ENCODE measurements at regions not wholly inside any gene's neighbourhood (a gene's known extent, or its start where the extent isn't known, plus 50 kb on each side); places are given as distances from the start of the nearest gene placed in this dataset.
A peak's percentile ranks its signal among the peaks of the same experiment; 100 is the strongest.

DNA sequence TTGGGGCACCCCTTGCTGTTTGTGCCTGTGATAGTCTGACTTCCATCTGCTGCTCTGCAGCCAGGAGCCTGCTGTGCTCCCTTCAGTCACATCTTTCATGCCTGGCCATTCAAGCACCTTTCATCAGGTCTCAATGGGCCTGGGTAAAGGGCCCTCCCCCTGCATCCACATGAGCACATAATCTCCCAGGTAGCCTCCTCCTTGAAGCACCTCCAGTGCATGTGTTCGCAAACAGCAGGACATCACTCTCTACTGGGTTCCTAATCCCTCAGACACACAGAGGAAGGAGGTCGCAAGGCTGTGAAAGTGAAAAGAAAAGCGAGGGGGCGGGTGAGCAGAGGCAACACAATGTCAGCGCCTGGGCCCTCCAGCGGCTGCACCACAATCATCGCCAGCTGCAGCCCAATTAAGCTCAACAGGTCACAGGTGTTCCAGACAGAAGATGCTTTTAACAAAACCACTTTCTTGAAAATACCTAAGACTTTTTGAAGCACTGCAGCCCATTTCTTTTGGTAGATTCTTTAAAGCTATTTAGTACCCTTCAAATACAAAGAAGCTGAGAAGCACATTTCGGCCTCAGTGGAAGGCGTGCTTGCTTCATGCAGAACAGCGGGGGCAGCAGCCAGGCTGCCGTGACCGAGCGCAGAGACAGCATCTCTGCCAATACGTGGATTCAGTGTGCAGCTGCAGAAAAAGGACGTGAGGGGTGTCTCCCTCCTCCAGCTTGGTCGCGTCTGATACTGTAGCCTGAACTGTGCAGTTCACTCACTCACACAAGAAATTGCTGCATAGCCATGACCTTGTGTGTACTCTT lies 92.2 kb upstream of the SPRY1 start:
- Mint-ChIP-seq H3K27ac (no peak overlapping the region), H3K27me3 (no peaks in the 10 kb centered on the region), H3K4me1 (ENCODE audit: low read depth) (peaks cover 7% of the 10 kb centered on the region), H3K4me3 (peak overlapping the region; percentile 30), H3K36me3 (ENCODE audit: low read depth) (peaks cover 10% of the 10 kb centered on the region), H3K9me3 (no peaks in the 10 kb centered on the region)
- CTCF ChIA-PET = interaction anchor here (0.9 to 1.0 kb wide), 3 partner anchors 10 to 175 kb away, joined by 3 to 4 read pairs (median 3); no protein-coding TSS in a partner anchor
- ATAC-seq (peak; percentile 87), DNase-seq (peak; percentile 59)
- POLR2A ChIA-PET = no interaction called here
- TF ChIP-seq, protein P1, sequence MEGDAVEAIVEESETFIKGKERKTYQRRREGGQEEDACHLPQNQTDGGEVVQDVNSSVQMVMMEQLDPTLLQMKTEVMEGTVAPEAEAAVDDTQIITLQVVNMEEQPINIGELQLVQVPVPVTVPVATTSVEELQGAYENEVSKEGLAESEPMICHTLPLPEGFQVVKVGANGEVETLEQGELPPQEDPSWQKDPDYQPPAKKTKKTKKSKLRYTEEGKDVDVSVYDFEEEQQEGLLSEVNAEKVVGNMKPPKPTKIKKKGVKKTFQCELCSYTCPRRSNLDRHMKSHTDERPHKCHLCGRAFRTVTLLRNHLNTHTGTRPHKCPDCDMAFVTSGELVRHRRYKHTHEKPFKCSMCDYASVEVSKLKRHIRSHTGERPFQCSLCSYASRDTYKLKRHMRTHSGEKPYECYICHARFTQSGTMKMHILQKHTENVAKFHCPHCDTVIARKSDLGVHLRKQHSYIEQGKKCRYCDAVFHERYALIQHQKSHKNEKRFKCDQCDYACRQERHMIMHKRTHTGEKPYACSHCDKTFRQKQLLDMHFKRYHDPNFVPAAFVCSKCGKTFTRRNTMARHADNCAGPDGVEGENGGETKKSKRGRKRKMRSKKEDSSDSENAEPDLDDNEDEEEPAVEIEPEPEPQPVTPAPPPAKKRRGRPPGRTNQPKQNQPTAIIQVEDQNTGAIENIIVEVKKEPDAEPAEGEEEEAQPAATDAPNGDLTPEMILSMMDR (IDR thresholded peaks at IDR 0.05) = no peak
- intact Hi-C loops (cut with micrococcal nuclease) = no loop called here

DNA sequence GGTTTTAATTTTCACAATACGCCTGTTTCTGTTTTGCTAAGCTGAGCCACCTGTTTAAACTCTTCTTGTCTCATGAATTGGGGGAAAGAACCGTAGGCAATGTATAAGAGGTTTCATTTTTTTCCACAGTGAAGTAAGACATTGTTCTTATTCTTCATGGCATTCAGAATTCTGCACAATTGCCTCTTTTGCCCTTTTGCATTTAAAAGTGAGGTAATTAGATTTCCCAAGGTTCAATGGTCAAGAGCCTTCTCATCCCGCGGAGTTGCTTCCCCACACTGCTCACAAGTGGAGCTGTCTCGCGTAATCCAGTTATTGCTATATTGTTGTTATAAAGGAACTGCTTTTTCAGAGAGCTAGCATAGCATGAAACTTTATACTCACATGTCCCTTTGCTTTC lies 90.9 kb upstream of the SPRY1 start:
- ATAC-seq (no peak), DNase-seq (no peak)
- TF ChIP-seq, protein P1 (IDR thresholded peaks at IDR 0.05) = no peak
- Mint-ChIP-seq H3K27ac (no peak overlapping the region), H3K9me3 (no peaks in the 10 kb centered on the region), H3K4me3 (no peak overlapping the region), H3K36me3 (ENCODE audit: low read depth) (peaks cover 10% of the 10 kb centered on the region), H3K27me3 (no peaks in the 10 kb centered on the region), H3K4me1 (ENCODE audit: low read depth) (peaks cover 7% of the 10 kb centered on the region)
- ChIA-PET POLR2A (no interaction called here), CTCF (no interaction called here)
- intact Hi-C loops (cut with micrococcal nuclease) = no loop called here

DNA sequence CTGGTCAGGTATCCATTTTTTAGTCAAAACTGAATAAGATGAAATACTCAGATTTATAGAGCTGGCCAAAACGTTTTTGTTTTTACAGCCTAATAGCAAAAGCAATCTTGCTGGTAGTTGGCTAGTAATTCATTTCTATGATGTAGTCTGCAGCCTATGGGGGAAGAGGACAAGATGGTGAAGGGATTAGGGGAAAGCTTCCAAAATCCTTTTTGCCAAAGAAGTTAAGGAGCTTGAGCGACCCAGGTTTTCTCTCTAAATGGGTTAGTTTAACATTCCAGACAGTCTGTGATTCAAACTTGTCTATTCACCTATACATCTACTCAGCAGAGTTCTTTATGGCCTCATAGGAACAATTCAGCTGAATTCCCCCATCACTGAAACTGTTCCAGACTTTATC lies 89.8 kb upstream of the SPRY1 start:
- DNase-seq (no peak), ATAC-seq (no peak)
- ChIA-PET CTCF (interaction anchor here (1.1 kb wide), 1 partner anchor 18 kb away, joined by 3 read pairs; no protein-coding TSS in a partner anchor), POLR2A (no interaction called here)
- no peaks in the 10 kb centered on the region for H3K9me3 Mint-ChIP-seq
- intact Hi-C loops (cut with micrococcal nuclease) = no loop called here
- H3K36me3 Mint-ChIP-seq (ENCODE audit: low read depth) = peaks cover 12% of the 10 kb centered on the region
- no peak overlapping the region for H3K27ac Mint-ChIP-seq
- TF ChIP-seq, protein P1 (IDR thresholded peaks at IDR 0.05) = no peak
- H3K4me3 Mint-ChIP-seq = no peak overlapping the region
- H3K4me1 Mint-ChIP-seq (ENCODE audit: low read depth) = peaks cover 7% of the 10 kb centered on the region
- no peaks in the 10 kb centered on the region for H3K27me3 Mint-ChIP-seq

DNA sequence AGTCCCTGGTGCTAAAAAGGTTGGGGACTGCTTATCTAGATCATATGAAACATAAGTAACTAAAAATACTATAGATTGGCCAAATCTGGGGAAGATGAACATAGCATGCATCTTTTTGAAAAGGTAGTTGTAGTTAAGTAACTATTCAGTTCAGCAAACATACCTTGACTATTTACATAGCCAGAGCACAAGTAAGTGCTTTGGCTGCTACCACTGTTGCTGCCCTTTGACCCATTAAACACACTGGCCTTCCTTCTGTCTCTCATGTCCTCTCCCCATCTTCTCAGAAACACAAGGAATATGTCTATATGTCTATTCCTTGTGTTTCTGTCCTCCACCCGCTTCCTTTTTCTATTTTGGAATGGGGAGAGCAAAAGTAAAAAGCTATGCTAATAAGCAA lies 87.9 kb upstream of the SPRY1 start:
- ATAC-seq = no peak
- H3K27me3 Mint-ChIP-seq = no peaks in the 10 kb centered on the region
- peaks cover 24% of the 10 kb centered on the region for H3K36me3 Mint-ChIP-seq (ENCODE audit: low read depth)
- DNase-seq = no peak
- H3K9me3 Mint-ChIP-seq = no peaks in the 10 kb centered on the region
- peaks cover 7% of the 10 kb centered on the region for H3K4me1 Mint-ChIP-seq (ENCODE audit: low read depth)
- intact Hi-C loops (cut with micrococcal nuclease) = no loop called here
- ChIA-PET CTCF (no interaction called here), POLR2A (no interaction called here)
- H3K27ac Mint-ChIP-seq = no peak overlapping the region
- no peak overlapping the region for H3K4me3 Mint-ChIP-seq
- TF ChIP-seq, protein P1 (IDR thresholded peaks at IDR 0.05) = no peak

DNA sequence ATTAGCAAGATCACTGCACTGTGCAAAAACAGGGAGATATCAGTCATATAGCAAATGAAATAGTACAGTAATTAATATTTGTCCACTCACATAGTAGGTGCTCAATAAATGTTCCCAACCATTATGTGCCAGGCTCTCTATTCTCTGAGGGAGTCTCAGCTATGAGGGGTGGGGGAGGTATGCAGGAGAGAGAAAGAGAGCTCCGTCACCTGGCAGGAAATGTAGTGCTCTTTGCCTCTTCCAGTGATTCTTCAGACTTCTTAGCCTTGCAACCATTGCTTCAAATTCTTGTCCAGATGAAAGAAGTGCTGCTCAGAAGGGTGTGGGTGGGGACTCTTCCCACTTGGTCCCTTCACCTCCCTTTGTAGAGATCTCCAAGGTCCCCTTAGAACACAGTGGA lies 84.5 kb upstream of the SPRY1 start:
- ATAC-seq (no peak), DNase-seq (no peak)
- Mint-ChIP-seq H3K27ac (no peak overlapping the region), H3K27me3 (no peaks in the 10 kb centered on the region), H3K4me1 (ENCODE audit: low read depth) (no peaks in the 10 kb centered on the region), H3K36me3 (ENCODE audit: low read depth) (peaks cover 38% of the 10 kb centered on the region), H3K4me3 (no peak overlapping the region), H3K9me3 (no peaks in the 10 kb centered on the region)
- TF ChIP-seq, protein P1 (IDR thresholded peaks at IDR 0.05) = no peak
- intact Hi-C loops (cut with micrococcal nuclease) = no loop called here
- ChIA-PET POLR2A (no interaction called here), CTCF (no interaction called here)

Data from activated CD8-positive, alpha-beta T cell treated with anti-CD3 and anti-CD28 coated beads for 36 hours (primary cell).